PC-3 (cell line): ENCODE measurements at regions not wholly inside any gene's neighbourhood (a gene's known extent, or its start where the extent isn't known, plus 50 kb on each side); places are given as distances from the start of the nearest gene placed in this dataset.

ENCODE experiments used
- ATAC-seq: fragments of 200-7000 bp; cut with Tn5 transposase; 2 replicates; pipeline ENCODE4 v1.9.1; 2020; ENCODE audit warnings: mild to moderate bottlenecking, moderate library complexity
- BruUV-seq: library from RNA; stranded (reverse); fragments of 400-500 nt; replicated peaks from 2 replicates; lab custom pipeline; 2021; lab: Mats Ljungman, UMichigan
- CTCF ChIA-PET: fragments of 300-600 bp; sonication (Branson Sonifier 250); formaldehyde crosslinking; loops from one replicate; lab custom pipeline; 2022; ENCODE audit warnings: antibody characterized with exemption; lab: Charles Lee
- POLR2A ChIA-PET: fragments of 300-600 bp; sonication (Branson Sonifier 250); formaldehyde crosslinking; loops from one replicate; lab custom pipeline; 2022; ENCODE audit warnings: antibody characterized with exemption; ENCODE audit not compliant: unreplicated experiment; lab: Charles Lee
- DNase-seq: peaks from one replicate; pipeline ENCODE4 v3.0.0-alpha.2; 2015
- H2AFZ ChIP-seq: fragments of 300-600 bp; sonication (generic); 2 replicates; pipeline ENCODE4 v1.6.0; 2016; ENCODE audit warnings: antibody characterized with exemption, low read length
- H3F3A ChIP-seq: fragments of 300-600 bp; sonication (generic); one replicate; pipeline ENCODE4 v1.6.0; 2017; ENCODE audit warnings: antibody characterized with exemption, low read length, control low read depth, mild to moderate bottlenecking; ENCODE audit not compliant: unreplicated experiment
- H3K27ac ChIP-seq: fragments of 300-600 bp; sonication (generic); 2 replicates; pipeline ENCODE4 v1.5.1; 2016; ENCODE audit warnings: mild to moderate bottlenecking, low read length
- H3K27me3 ChIP-seq: fragments of 300-600 bp; sonication (generic); 2 replicates; pipeline ENCODE4 v1.6.1; 2016; ENCODE audit warnings: low read length, mixed read lengths
- H3K36me3 ChIP-seq: fragments of 300-600 bp; sonication (generic); 2 replicates; pipeline ENCODE4 v1.6.1; 2016; ENCODE audit warnings: low read depth, mixed run types, low read length, mixed read lengths
- H3K4me1 ChIP-seq: fragments of 300-600 bp; sonication (generic); 2 replicates; pipeline ENCODE4 v1.5.1; 2016; ENCODE audit warnings: low read length; ENCODE audit not compliant: insufficient read depth
- H3K4me2 ChIP-seq: fragments of 300-600 bp; sonication (generic); 2 replicates; pipeline ENCODE4 v1.6.0; 2016; ENCODE audit warnings: low read length
- H3K4me3 ChIP-seq: fragments of 300-600 bp; sonication (generic); 2 replicates; pipeline ENCODE4 v1.5.1; 2016; ENCODE audit warnings: mild to moderate bottlenecking, low read length, mixed read lengths
- H3K79me2 ChIP-seq: fragments of 300-600 bp; sonication (generic); 2 replicates; pipeline ENCODE4 v1.6.1; 2017; ENCODE audit warnings: low read length, mixed read lengths
- H3K9ac ChIP-seq: fragments of 300-600 bp; sonication (generic); 2 replicates; pipeline ENCODE4 v1.6.0; 2016; ENCODE audit warnings: mild to moderate bottlenecking, low read length
- H3K9me2 ChIP-seq: fragments of 300-600 bp; sonication (generic); replicated peaks from 2 replicates; pipeline ENCODE4 v1.6.1; 2016; ENCODE audit warnings: mixed run types, low read length, mixed read lengths
- H3K9me3 ChIP-seq: fragments of 300-600 bp; sonication (generic); 2 replicates; pipeline ENCODE4 v1.6.1; 2016; ENCODE audit warnings: low read length, mixed read lengths
- H4K20me1 ChIP-seq: fragments of 300-600 bp; sonication (generic); 2 replicates; pipeline ENCODE4 v1.6.1; 2016; ENCODE audit warnings: low read length, mixed read lengths
- CTCF ChIP-seq: fragments of 300-600 bp; sonication (generic); conservative IDR thresholded peaks from 2 replicates; pipeline ENCODE4 v1.5.1; 2017; ENCODE audit warnings: antibody characterized with exemption, low read depth, mild to moderate bottlenecking, low read length
- EZH2 ChIP-seq: fragments of 300-600 bp; sonication (generic); IDR thresholded peaks from one replicate; pipeline ENCODE4 v1.6.1; 2017; ENCODE audit warnings: antibody characterized with exemption, mild to moderate bottlenecking, low read length; ENCODE audit not compliant: unreplicated experiment
- EZH2phosphoT487 ChIP-seq: fragments of 300-600 bp; sonication (generic); IDR thresholded peaks from 2 replicates; pipeline ENCODE4 v1.6.1; 2018; ENCODE audit warnings: mild to moderate bottlenecking, antibody characterized with exemption, low read length, borderline replicate concordance
- intact Hi-C: fragments of 100-400 bp; cut with micrococcal nuclease; formaldehyde crosslinking; loops from 2 replicates; pipeline ENCODE4 v1.9.0; 2023

- CTCF ChIA-PET: no interaction called here
- no peak overlapping the region for H3K9ac ChIP-seq
- H4K20me1 ChIP-seq: no peaks in the 10 kb centered on the region
- H2AFZ ChIP-seq: no peak overlapping the region
- H3K4me2 ChIP-seq: no peak overlapping the region
- no peak overlapping the region for H3K4me3 ChIP-seq
- no peak for DNase-seq
- POLR2A ChIA-PET: no interaction called here
- TF ChIP-seq EZH2phosphoT487: no peak
- TF ChIP-seq CTCF: no peak
- no peak for TF ChIP-seq EZH2
- H3F3A ChIP-seq: no peaks in the 10 kb centered on the region
- H3K9me3 ChIP-seq: no peaks in the 10 kb centered on the region
- intact Hi-C loops: no loop called here
- H3K27ac ChIP-seq: no peak overlapping the region
- H3K79me2 ChIP-seq: no peaks in the 10 kb centered on the region
- BruUV-seq: no TSS peak
- no peaks in the 10 kb centered on the region for H3K4me1 ChIP-seq
- no peak for ATAC-seq
- peaks cover 38% of the 10 kb centered on the region for H3K27me3 ChIP-seq
- H3K36me3 ChIP-seq: no peaks in the 10 kb centered on the region
- H3K9me2 ChIP-seq: no peaks in the 10 kb centered on the region
These were observed 356.9 kb upstream of the CCDC196 start for GRCh38 chr14:66129224-66129623.

- H3K4me2 ChIP-seq: no peak overlapping the region
- no peak overlapping the region for H3K27ac ChIP-seq
- CTCF ChIA-PET: no interaction called here
- no peak overlapping the region for H3K4me3 ChIP-seq
- H3K9ac ChIP-seq: no peak overlapping the region
- H2AFZ ChIP-seq: no peak overlapping the region
- peaks cover 51% of the 10 kb centered on the region for H3K27me3 ChIP-seq
- H3K36me3 ChIP-seq: no peaks in the 10 kb centered on the region
- TF ChIP-seq EZH2 (no peak), EZH2phosphoT487 (no peak), CTCF (no peak)
- H3K79me2 ChIP-seq: no peaks in the 10 kb centered on the region
- ATAC-seq (no peak), DNase-seq (no peak)
- no peaks in the 10 kb centered on the region for H3K9me2 ChIP-seq
- BruUV-seq: no TSS peak
- POLR2A ChIA-PET: no interaction called here
- no peaks in the 10 kb centered on the region for H3K4me1 ChIP-seq
- no peaks in the 10 kb centered on the region for H3F3A ChIP-seq
- no peaks in the 10 kb centered on the region for H3K9me3 ChIP-seq
- H4K20me1 ChIP-seq: no peaks in the 10 kb centered on the region
- intact Hi-C loops: no loop called here
These were observed 355.1 kb upstream of the CCDC196 start for GRCh38 chr14:66131111-66131510.

GRCh38 chr14:66133666-66134065 is 352.5 kb upstream of the CCDC196 start:
- CTCF ChIA-PET: no interaction called here
- Histone ChIP-seq H3K36me3 (no peaks in the 10 kb centered on the region), H3F3A (no peaks in the 10 kb centered on the region), H3K9me2 (no peaks in the 10 kb centered on the region), H4K20me1 (no peaks in the 10 kb centered on the region), H3K79me2 (no peaks in the 10 kb centered on the region), H3K4me3 (no peak overlapping the region), H2AFZ (no peak overlapping the region), H3K27ac (no peak overlapping the region), H3K27me3 (peaks cover 56% of the 10 kb centered on the region), H3K9me3 (no peaks in the 10 kb centered on the region), H3K4me2 (no peak overlapping the region), H3K4me1 (no peaks in the 10 kb centered on the region), H3K9ac (no peak overlapping the region)
- no peak for TF ChIP-seq EZH2phosphoT487
- no peak for TF ChIP-seq EZH2
- TF ChIP-seq CTCF: no peak
- DNase-seq (no peak), ATAC-seq (no peak)
- POLR2A ChIA-PET: no interaction called here
- no TSS peak for BruUV-seq
- intact Hi-C loops: no loop called here
